Epithelial cell of proximal tubule (primary cell): ENCODE measurements at regions not wholly inside any gene's neighbourhood (a gene's known extent, or its start where the extent isn't known, plus 50 kb on each side); places are given as distances from the start of the nearest gene placed in this dataset.

Experiments used
- DNase-seq: peaks from one replicate; pipeline ENCODE4 v3.0.0-alpha.2; 2011; ENCODE audit warnings: low read depth
- H3K4me3 ChIP-seq: 2 replicates; pipeline ENCODE4 v1.5.1; 2011; ENCODE audit warnings: low read depth, mild to moderate bottlenecking, low read length
- CTCF ChIP-seq: conservative IDR thresholded peaks from 2 replicates; pipeline ENCODE4 v1.5.1; 2012; ENCODE audit warnings: low read depth, mild to moderate bottlenecking, low read length

GRCh38 chr10:3340127-3340730, 167.6 kb upstream of the PITRM1 start:
- DNase-seq, result no peak
- no peak overlapping the region for H3K4me3 ChIP-seq

GRCh38 chr10:3339531-3339950, 167.0 kb upstream of the PITRM1 start:
- no peak for DNase-seq
- TF ChIP-seq CTCF, result no peak
- H3K4me3 ChIP-seq, result no peak overlapping the region

More at GRCh38 chr10:3340127-3340730, 167.6 kb upstream of the PITRM1 start:
- no peak for TF ChIP-seq CTCF

GRCh38 chr10:3339121-3339520, 166.5 kb upstream of the PITRM1 start:
- no peak for TF ChIP-seq CTCF
- DNase-seq, result no peak
- no peak overlapping the region for H3K4me3 ChIP-seq

- TF ChIP-seq CTCF, result no peak
- H3K4me3 ChIP-seq, result no peak overlapping the region
- DNase-seq, result no peak
Observed at GRCh38 chr10:3337741-3338140, 165.2 kb upstream of the PITRM1 start.

- DNase-seq, result peak; percentile 1
- no peak overlapping the region for H3K4me3 ChIP-seq
- no peak for TF ChIP-seq CTCF
Observed at GRCh38 chr10:3336673-3337293, 164.2 kb upstream of the PITRM1 start.

GRCh38 chr10:3333426-3333825, 160.8 kb upstream of the PITRM1 start:
- H3K4me3 ChIP-seq, result no peak overlapping the region
- no peak for DNase-seq
- TF ChIP-seq CTCF, result no peak

GRCh38 chr10:3331690-3332230, 159.2 kb upstream of the PITRM1 start:
- no peak overlapping the region for H3K4me3 ChIP-seq
- TF ChIP-seq CTCF, result no peak
- DNase-seq, result no peak
